NCI-H2029 treated with DMSO at 0.1 percent for 48 hours (cell line): ENCODE measurements at regions not wholly inside any gene's neighbourhood (a gene's known extent, or its start where the extent isn't known, plus 50 kb on each side); places are given as distances from the start of the nearest gene placed in this dataset.
"Not testable (repeated sequence)": the region's sequence is repeated elsewhere in the genome, so short reads cannot be mapped to it uniquely, and the experiment has no call there.

Source experiments
- DNase-seq: peaks from one replicate; lab custom pipeline; 2025; lab: John Stamatoyannopoulos, UW

DNA sequence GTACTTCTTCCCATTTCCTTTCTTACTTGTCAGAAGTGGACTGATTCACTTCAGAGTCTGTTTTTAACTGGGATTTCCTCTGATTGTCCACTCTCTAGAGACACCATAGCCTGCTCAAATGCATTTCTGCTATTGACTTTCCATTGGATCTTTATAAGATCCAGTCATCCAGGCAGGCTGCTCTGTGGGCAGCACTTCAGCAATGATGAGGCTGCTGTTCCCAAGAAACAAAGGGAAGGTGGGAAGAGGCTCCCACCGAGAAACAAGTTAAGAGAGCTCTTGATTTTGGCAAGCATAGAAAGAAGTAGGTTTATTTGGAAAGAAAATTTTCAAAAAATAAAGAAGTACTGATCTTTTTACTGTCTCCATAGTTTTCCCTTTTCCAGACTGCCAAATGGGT lies 125.8 kb upstream of the STARD13 start:
- DNase-seq = no peak

DNA sequence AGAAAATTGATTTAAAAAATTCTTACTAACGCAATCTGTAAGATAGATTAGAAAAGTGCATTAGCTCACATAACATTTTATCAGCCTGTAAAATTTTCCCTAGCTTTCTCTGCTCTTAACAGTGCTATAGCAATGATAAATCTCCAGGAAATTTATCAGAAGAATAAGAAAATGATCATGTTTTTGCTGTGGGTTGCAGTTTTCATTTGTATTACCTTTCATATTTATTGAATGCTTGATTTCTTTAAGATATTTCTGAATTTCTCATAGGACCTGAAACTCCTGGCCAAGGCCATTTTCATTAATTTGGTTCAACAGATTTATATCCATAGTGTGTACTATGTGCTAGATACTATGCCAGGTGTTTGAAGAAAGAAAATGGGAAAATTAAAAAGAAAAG lies 130.3 kb upstream of the STARD13 start:
- no peak for DNase-seq

DNA sequence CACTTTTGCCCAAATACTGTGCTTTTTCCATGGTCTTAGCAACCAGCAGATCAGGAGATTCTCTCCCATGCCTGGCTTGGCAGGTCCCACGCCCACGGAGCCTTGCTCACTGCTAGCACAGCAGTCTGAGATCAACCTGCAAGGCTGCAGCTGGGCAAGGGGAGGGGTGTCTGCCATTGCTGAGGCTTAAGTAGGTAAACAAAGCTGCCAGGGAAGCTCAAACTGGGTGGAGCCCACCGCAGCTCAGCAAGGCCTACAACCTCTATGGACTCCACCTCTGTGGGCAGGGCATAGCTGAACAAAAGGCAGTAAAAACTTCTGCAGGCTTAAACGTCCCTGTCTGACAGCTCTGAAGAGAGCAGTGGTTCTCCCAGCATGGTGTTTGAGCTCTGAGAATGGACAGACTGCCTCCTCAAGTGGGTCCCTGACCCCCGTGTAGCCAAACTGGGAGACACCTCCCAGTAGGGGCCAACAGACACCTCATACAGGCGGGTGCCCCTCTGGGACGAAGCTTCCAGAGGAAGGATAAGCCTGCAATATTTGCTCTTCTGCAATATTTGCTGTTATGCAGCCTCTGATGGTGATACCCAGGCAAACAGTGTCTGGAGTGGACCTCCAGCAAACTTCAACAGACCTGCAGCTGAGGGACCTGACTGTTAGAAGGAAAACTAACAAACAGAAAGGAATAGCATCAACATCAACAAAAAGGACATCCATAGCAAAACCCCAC lies 132.8 kb upstream of the STARD13 start:
- DNase-seq = not testable (repeated sequence)

DNA sequence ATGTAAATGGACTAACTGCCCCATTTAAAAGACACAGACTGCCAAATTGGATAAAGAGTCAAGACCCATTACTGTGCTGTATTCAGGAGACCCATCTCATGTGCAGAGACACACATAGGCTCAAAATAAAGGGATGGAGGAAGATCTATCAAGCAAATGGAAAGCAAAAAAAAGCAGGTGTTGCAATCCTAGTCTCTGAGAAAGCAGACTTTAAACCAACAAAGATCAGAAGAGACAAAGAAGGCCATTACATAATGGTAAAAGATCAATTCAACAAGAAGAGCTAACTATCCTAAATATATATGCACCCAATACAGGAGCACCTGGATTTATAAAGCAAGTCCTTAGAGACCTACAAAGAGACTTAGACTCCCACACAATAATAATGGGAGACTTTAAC lies 134.6 kb upstream of the STARD13 start:
- not testable (repeated sequence) for DNase-seq

DNA sequence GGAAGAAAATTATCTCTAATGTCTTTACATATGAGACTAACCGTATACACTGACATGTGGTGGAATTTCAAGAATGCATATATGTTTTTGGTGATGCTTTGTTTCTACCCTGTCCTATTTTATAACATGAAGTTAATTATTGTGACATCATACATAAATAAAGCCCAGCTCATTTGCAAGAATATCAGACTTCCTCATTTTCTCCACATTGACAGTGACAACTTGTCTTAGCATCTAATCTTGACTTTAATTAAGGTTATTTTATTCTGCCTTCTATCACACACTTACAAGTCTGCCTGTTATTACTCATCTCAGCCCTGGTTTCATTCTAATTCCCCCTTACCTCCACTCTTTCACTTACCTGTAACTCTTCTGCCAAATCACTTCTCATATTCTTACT lies 140.6 kb upstream of the STARD13 start:
- DNase-seq = no peak

DNA sequence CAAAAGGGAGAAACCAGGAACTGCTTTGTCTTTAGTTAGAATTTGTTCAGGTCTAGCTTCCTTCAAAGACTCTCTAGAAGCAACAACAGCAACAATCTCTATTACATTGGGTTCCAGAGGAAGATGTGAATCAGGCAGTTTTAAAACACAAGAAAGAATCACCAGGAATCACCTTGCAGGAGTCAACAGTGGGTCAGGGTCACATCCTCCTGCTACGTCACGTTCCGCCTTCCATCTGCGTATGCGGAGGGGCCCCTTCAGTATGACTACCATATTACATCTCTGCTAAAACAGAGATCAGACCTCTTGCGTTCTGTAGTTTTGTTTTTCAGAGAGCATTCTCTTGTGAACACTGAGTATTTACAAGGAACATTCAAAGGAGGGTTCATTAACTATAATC lies 147.8 kb upstream of the STARD13 start:
- DNase-seq = no peak

DNA sequence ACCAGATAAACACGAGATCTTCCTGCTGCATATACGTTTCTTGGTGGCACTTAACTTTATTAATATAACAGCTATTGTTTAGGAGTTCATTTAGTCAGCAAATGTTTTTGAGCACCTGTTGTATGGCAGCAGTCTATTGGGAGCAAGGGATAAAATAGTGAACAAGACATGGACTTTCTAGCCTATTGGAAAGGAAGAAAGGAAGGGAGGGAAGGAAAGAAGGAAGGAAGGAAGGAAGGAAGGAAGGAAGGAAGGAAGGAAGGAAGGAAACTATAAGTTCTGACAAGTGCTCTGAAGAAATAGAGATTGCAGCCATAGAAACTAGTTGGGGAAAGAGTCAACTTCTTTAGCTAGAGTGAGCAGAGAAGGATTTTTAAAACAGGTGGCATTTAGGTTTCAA lies 149.1 kb upstream of the STARD13 start:
- DNase-seq = no peak

DNA sequence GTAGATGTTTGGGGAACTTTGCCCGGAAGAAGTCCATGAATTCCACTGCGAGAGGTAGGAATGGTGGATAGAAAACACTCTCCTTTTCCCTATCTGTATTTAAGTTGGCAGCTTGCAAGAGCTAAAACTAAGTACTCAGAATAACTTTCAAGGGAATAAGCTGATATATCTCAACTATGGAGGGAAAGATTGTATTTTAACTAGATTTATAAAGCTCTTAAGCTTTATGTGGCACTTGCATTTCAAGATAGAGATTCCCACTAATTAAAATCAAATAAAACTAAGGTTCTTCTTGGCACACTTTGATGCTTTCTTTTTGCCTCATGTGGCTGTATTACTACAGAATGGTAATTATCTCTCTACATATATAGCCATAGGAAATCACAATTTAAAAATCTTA lies 149.7 kb upstream of the STARD13 start:
- DNase-seq = no peak

DNA sequence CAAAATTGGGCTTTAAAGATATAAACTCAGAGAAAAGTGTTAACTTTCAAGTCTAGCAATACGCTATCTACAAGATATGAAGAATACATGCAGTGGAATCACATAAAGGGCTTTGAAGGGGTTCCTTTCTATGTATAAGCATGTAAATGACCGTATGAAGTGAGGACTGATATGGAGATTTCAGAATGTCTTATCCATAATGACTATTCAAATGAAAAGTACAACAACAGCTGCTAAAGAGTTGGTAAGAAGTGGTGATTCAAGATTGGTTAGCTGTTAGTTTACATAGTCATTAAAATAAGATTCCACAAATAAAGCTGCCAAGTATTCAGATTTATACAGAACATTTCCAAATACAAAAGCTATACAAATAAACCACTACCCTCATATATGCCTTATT lies 153.4 kb upstream of the STARD13 start:
- DNase-seq = no peak

DNA sequence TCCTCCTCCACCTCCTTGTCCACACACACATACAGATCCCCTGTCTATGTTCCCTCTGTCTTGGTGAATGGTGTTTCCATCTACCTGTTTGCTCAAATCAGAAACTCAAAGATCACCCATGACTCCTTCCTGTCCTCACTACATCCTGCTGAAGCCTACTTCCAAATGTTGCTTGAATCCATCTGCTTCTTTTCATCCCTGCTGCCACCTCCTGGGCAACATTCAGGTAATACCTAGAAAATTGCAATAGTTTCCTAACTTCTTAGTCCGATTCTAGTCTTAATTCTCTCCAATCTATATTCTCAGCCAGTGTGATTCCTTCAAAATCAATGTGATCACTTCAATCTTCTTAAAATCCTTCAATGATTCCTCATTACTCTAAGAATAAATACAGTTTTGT lies 155.5 kb upstream of the STARD13 start:
- DNase-seq = no peak

DNA sequence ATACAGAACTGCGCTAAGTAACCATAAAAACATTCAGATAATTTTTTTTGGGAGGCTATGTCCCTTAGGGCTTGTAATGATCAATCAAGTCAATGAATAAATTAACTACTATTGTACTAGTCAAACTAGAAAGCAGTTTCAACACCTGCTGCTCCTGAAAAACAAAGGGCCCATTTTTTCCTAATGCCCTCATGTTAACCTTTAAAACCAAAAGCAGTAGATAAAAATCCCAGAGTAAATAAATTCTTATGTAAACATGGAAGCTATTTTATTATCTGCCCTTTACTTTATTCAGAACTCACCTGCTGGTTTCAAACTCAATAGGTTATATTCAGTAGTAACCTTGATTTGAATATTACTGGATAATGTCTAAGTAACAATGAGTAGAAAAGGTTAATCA lies 159.5 kb upstream of the STARD13 start:
- no peak for DNase-seq

DNA sequence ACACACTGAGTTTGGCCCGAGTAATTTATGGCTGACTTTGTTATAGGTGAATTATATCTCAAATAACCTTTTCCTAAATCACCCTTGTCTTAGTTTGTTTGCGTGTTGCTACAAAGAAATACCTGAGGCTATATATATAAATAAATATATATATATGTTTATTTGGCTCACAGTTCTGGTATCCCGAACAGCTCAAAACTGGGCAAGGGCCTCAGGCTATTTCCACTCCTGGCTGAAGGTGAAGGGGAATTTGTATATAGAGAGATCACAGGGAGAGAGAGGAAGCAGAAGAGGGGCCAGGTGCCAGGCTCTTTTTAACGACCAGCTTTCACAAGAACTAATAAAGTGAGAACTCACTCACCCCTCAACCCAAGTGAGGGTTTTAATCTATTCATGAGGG lies 159.9 kb upstream of the STARD13 start:
- no peak for DNase-seq

DNA sequence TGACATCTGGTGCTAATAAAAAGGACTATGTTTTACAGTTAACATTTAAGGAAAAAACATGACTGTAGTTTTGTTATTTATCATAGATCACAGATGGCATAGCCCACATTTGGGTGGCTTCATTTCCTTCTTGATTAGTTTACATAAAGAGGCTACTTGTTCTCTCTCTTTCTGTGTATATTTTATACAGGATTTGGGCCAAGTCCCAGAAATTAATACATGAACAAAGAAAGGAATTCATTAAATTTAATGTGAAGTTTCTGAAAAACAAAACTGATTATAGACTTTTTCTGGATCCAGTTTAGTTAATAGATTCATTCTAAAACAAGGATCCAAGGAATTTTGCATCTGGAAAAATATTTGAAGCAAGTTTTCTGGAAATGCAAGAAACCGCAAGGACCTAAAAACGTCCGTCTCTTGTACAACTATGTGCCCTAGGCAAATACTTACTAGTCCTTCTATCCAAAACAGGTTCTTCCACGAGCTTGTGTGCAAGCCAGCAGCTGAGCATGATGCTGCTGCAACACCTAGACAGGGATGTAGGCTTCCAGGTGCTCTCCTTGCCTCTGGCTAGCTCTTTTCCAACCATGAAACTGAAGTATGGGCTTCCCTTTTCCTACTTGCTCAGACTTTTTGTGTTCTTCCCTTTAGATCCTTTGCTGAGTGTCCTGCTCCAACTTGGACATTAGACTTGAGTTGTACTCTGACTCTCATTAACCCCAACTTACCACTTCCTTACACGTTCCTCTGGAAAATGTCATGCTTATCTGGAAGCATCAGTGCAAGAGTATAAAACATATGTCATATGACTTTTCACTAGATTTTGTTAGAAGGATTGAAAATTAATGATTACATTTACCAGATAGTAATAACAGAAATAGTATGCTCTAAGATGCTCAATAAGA lies 161.5 kb upstream of the STARD13 start:
- no peak for DNase-seq

DNA sequence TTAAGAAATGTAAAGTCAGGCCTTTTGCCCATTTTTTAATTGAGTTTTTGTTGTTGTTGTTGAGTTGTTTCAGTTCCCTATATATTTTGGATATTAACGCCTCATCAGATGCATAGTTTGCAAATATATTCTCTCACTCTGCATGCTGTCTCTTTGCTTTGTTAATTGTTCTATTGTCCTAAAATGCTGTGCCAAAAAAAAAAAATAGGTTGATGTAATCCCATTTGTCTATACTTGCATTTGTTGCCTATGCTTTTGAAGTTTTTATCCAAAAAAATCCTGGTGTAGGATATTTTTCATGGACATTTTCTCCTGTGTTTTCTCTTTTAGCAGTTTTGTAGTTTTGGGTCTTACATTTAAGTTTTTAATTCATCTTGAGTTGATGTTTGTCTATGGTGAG lies 163.3 kb upstream of the STARD13 start:
- DNase-seq = no peak

DNA sequence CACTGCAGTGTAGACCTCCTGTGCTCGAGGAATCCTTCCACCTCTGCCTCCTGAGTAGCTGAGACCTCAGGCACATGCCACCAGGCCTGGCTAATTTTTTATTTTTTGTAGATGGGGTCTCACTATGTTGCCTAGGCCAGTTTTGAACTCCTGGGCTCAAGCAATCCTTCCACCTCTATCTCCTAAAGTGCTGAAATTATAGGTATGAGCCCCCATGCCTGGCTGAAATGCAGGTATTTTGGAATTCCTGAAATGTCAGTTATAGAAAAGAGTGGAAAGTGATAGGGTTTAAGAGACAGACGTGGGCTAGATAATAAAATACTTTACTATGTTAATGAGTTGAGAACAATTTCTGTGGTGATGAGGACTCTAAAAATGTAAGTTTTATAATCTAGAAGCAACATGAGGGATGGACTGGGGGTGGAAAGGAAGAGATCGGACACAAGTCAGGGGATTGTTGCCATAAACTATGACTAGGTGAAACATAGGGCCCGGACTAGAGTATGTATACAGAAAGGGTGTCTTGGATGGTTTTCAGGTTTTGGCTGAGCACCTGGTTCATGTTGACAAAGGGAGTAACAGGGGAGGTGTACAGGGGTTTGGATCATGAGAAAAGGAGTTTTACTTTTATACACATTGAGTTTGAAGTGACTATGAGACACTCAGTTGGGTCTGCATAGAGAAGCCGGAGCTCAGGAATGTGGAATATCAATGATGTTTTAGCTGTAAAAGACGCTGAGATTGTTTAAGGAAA lies 165.6 kb upstream of the STARD13 start:
- no peak for DNase-seq

DNA sequence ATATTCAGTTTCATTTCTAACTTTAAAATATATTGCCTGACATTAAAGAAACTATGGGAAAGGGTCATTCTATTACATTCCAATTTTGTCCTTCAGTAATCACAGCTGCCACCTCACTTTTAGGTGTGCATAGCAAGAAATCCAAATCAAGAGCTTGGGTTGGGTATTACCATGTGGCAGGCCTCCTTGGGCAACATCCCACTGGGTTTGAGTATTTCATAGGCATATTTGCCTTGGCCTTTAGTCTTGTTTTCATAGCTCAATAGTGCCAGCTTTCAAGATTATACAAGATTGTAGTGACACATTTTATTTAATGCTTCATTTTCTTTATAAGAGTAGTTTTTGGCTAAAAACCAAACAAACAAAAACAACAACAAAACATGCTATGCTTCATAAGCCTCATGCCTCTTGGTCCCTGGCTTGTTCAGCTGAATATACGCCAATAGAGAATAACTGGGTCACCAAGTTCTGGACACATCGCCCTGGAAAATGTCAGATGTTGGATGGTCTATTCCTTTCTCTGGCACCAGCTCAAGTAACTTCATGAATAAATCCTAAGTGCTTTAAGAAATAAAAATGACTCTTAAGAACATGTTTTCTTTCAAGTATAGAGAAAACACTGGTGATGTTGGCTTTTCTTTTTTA lies 167.4 kb upstream of the STARD13 start:
- no peak for DNase-seq

DNA sequence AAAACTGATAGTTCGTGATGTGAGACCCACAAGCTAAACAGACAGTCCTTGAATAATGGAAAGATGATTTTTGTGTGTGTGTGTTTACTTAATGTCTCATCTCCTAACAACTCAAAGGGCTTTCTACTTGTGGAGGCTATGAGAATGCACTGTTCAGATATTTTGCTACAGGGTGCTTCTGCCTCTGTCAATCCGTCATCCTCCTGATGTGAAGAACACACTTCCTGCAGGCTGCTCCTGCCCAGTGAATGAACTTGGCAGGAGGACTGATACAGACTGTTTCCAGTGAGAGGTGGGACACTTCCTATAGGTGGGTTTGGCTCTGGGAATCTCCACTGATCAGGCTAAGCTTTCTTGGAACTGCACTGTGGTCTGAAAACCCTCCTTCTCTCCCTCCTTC lies 168.4 kb upstream of the STARD13 start:
- DNase-seq = no peak

DNA sequence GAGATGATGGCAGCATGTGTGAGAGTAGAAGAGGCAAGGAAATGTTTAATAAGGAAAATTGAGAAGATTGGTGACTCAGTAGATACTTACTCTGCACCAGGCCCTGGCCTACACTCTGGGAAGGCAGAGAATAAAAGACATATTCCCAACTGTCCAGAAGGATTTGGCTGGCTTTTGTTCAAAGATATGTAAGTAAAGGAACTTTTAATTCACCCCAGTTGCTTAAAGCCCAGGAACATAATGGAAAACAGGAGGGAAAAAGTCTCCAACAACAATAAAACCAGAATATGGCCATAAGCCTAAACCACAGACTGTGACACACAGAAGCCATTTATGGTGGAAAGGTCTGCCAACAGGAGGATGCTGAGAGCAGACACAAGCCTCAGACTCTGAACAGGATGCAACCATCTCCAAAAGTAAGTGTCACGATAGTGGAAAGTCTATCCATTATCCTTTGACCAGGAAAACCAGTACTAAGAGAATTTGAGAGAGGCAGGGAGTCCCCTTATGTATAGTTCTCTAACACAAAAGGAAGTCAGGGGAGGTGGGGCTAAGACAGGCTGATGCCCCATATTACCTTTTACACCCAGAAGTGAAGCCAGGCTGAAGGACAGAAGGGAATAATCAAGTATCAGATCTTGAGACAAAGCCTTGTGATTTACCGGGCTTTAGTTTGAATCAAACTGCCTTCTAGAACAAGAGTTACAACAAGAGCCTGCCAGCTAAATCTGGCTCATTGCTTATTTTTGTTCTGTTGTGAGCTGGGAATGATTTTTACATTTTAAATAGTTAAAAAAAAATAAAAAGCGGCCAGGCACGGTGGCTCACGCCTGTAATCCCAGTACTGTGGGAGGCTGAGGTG lies 169.5 kb upstream of the STARD13 start:
- no peak for DNase-seq

DNA sequence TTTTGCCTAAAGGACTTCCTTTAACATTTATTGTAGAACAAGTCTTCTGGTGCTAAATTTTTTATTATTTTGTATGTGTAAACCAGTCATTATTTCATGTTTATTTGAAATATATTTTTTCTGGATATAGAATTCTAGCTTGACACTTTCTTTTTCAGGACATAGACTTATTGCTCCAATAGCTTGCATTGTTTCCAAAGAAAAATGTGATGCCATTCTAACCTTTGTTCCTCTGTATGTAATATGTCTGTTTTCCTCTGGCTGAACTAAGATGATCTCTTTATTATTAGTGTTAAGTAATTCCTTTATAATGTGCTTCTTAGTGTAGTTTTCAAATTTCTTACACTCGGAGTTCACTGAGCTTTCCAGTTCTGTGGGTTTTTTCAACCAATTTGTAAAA lies 174.1 kb upstream of the STARD13 start:
- DNase-seq = no peak

DNA sequence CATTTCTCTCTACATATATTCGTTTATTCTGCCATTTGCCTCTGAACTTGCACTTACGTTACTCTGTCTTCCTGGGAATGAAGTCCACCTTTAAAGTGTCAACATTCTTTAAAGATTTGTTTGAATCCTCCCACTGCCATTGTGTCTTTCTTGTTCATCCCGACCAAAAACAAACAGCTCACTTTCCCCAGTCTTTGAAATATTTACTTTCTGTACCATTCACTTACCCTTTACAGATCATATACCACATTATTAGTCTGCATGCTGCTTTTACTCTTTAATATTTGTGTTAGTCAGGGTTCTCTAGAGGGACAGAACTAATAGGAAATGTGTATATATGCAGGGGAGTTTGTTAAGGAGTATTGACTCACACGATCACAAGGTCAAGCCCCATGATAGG lies 176.6 kb upstream of the STARD13 start:
- no peak for DNase-seq

DNA sequence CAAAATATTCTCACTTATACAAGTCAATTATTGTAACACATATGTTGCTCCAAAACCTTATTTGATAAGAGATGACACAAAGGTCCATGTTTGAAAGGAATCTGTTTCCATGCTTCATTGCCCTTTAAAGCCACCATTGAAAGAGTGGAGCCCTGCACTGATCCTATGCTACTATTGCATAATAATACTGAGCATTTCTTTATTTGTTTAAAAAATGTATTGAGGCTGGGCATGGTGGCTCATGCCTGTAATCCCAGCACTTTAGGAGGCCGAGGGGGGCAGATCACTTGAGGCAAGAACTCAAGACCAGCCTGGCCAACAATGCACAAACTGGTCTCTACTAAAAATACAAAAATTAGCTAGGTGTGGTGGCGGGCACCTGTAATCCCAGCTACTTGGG lies 178.8 kb upstream of the STARD13 start:
- no peak for DNase-seq
